ENCODE measurements at regions not wholly inside any gene's neighbourhood (a gene's known extent, or its start where the extent isn't known, plus 50 kb on each side); places are given as distances from the start of the nearest gene placed in this dataset.

DNA sequence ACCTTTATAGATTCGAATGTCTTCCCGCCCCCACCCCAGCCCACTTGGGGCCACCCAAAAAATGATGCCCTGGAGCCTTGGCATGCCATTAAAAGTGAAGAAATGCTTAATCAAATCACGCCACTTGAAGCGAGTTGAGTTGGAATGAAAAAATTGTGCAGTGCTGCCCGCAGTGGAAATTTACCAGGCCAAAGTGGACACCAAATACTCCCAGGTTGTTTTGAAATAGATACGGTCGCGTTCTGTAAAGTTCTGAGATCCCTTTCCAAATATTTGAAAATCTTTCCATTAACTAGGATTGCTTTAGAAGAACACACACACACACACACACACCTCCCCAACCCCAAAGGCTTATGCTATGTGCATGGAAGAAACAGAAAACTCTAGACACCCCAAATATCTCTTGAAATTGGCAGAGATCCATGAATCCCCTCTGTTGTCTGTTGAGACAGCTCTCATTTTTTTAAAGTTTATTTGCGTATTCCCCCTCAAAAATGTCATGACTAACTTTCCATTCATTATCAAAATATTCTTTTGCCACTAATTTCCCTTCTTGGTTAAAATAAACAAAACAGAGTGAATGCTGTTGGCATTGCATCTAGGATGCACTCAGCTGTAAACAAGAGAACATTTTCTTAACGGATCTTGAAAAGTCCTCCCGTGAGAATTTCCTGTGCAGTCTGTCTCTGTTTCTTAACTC lies 142.3 kb upstream of the KCNE2 start:
- intact Hi-C loops (cut with micrococcal nuclease) = no loop called here
- Histone ChIP-seq H3K27me3 (ENCODE audit: low read depth) (no peaks in the 10 kb centered on the region), H3K27ac (replicated peaks) (no peak overlapping the region), H3K4me3 (no peak overlapping the region), H3K36me3 (no peaks in the 10 kb centered on the region), H3K4me1 (peaks cover 10% of the 10 kb centered on the region), H3K9me3 (replicated peaks) (no peaks in the 10 kb centered on the region)
- TF ChIP-seq, protein P1, sequence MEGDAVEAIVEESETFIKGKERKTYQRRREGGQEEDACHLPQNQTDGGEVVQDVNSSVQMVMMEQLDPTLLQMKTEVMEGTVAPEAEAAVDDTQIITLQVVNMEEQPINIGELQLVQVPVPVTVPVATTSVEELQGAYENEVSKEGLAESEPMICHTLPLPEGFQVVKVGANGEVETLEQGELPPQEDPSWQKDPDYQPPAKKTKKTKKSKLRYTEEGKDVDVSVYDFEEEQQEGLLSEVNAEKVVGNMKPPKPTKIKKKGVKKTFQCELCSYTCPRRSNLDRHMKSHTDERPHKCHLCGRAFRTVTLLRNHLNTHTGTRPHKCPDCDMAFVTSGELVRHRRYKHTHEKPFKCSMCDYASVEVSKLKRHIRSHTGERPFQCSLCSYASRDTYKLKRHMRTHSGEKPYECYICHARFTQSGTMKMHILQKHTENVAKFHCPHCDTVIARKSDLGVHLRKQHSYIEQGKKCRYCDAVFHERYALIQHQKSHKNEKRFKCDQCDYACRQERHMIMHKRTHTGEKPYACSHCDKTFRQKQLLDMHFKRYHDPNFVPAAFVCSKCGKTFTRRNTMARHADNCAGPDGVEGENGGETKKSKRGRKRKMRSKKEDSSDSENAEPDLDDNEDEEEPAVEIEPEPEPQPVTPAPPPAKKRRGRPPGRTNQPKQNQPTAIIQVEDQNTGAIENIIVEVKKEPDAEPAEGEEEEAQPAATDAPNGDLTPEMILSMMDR (IDR thresholded peaks at IDR 0.05; ENCODE audit: borderline replicate concordance) = no peak
- no peak for DNase-seq

DNA sequence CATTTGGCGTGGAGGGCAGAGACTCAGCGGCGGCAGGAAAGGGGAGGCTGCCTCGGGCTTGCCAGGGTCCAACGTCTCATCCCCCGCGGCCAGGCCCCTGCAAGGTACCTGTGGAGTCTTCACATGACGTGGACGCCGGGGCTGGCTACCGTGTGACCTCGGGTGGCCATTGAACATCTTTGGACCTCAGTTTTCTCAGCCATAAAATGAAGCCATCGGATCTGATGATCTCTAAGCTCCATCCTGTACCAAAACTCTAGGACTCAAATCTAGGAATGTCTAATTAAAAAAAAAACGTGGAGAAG lies 141.8 kb upstream of the KCNE2 start:
- no peaks in the 10 kb centered on the region for H3K27me3 ChIP-seq (ENCODE audit: low read depth)
- no peak overlapping the region for H3K4me3 ChIP-seq
- no peak overlapping the region for H3K27ac ChIP-seq (replicated peaks)
- no peaks in the 10 kb centered on the region for H3K9me3 ChIP-seq (replicated peaks)
- TF ChIP-seq, protein P1 (IDR thresholded peaks at IDR 0.05; ENCODE audit: borderline replicate concordance) = no peak
- H3K36me3 ChIP-seq = no peaks in the 10 kb centered on the region
- intact Hi-C loops (cut with micrococcal nuclease) = no loop called here
- peaks cover 5% of the 10 kb centered on the region for H3K4me1 ChIP-seq
- DNase-seq = no peak

DNA sequence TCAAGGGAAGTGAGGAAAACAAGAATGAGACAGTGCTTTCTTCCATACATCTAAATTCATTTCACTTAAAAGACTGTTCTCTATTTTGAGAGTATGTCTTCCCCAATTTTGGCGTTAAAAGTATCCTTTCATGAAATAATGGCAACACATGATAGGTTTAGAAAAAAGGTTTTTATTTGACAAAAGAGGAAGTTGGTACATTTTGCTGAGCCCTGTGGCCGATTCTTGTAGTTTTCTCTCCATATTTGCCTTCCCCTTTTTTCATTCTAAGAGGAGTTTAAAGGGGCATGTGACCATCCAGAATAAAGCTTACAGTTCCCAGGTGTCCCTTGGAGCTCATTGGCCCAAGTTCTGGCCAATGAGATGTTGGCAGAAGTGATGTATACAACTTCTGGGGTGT lies 140.4 kb upstream of the KCNE2 start:
- Histone ChIP-seq H3K27me3 (ENCODE audit: low read depth) (no peaks in the 10 kb centered on the region), H3K4me3 (no peak overlapping the region), H3K36me3 (no peaks in the 10 kb centered on the region), H3K9me3 (replicated peaks) (no peaks in the 10 kb centered on the region), H3K27ac (replicated peaks) (no peak overlapping the region), H3K4me1 (peaks cover 3% of the 10 kb centered on the region)
- TF ChIP-seq, protein P1 (IDR thresholded peaks at IDR 0.05; ENCODE audit: borderline replicate concordance) = no peak
- no peak for DNase-seq
- intact Hi-C loops (cut with micrococcal nuclease) = no loop called here

DNA sequence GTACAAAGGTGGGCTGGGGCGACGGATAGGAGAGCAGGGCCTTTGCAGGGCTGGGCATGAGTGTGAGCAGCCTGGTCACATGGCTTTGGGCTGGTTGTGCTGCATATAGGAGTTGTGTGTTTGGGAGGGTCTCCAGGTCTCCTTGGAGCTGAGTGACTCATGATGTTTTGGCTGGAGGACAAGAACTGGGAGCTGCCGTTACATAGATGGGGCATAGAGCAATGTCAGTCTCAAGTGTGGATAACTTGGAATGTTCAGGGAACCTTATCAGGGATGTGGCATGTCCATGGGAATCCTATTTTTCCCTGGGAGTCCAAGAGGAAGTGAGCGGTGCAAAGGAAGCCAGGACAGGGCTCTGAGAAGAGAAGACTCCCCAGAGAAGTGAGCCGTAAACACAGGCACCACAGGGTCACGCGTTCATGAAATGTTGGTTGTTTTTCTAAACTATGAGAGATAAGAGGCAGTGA lies 136.4 kb upstream of the KCNE2 start:
- no peaks in the 10 kb centered on the region for H3K9me3 ChIP-seq (replicated peaks)
- no peak for DNase-seq
- H3K4me1 ChIP-seq = peaks cover 3% of the 10 kb centered on the region
- TF ChIP-seq, protein P1 (IDR thresholded peaks at IDR 0.05; ENCODE audit: borderline replicate concordance) = no peak
- intact Hi-C loops (cut with micrococcal nuclease) = no loop called here
- no peaks in the 10 kb centered on the region for H3K27me3 ChIP-seq (ENCODE audit: low read depth)
- no peaks in the 10 kb centered on the region for H3K36me3 ChIP-seq
- H3K4me3 ChIP-seq = no peak overlapping the region
- H3K27ac ChIP-seq (replicated peaks) = peak overlapping the region; percentile 28

DNA sequence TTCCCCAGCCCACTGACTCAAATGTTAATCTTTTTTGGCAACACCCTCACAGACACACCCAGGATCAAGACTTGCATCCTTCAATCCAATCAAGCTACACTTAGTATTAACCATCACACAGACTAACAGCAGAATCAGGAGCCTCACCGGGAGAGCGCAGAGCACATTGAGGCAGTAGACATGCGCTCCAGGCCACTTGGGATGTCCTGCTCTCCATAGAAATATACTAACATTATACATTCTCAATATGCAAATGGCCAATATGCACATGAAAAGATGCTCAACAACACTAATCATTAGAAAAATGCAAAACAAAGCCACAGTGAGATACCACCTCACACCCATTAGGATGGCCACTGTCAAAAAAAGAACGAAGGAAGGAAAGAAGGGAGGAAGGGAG lies 135.0 kb upstream of the KCNE2 start:
- H3K27ac ChIP-seq (replicated peaks) = no peak overlapping the region
- no peak overlapping the region for H3K4me3 ChIP-seq
- no peaks in the 10 kb centered on the region for H3K9me3 ChIP-seq (replicated peaks)
- H3K27me3 ChIP-seq (ENCODE audit: low read depth) = no peaks in the 10 kb centered on the region
- DNase-seq = no peak
- no peaks in the 10 kb centered on the region for H3K36me3 ChIP-seq
- H3K4me1 ChIP-seq = peaks cover 3% of the 10 kb centered on the region
- TF ChIP-seq, protein P1 (IDR thresholded peaks at IDR 0.05; ENCODE audit: borderline replicate concordance) = no peak
- intact Hi-C loops (cut with micrococcal nuclease) = no loop called here
